IPS-18c (cell line): ENCODE measurements at regions not wholly inside any gene's neighbourhood (a gene's known extent, or its start where the extent isn't known, plus 50 kb on each side); places are given as distances from the start of the nearest gene placed in this dataset.
"Not testable (repeated sequence)": the region's sequence is repeated elsewhere in the genome, so short reads cannot be mapped to it uniquely, and the experiment has no call there.

Experiments used
- H3K4me3 ChIP-seq: 2 replicates; pipeline ENCODE4 v1.7.0; 2013; ENCODE audit warnings: low read depth, mild to moderate bottlenecking, low read length, moderate library complexity; ENCODE audit not compliant: insufficient read depth
- H3K9me3 ChIP-seq: one replicate; pipeline ENCODE4 v1.6.1; 2013; ENCODE audit warnings: mild to moderate bottlenecking, low read length, moderate library complexity; ENCODE audit not compliant: control insufficient read depth, insufficient read depth

GRCh38 chr14:57150449-57150848, 118.3 kb downstream of the EXOC5 start:
- no peak overlapping the region for H3K4me3 ChIP-seq
- no peaks in the 10 kb centered on the region for H3K9me3 ChIP-seq

DNA sequence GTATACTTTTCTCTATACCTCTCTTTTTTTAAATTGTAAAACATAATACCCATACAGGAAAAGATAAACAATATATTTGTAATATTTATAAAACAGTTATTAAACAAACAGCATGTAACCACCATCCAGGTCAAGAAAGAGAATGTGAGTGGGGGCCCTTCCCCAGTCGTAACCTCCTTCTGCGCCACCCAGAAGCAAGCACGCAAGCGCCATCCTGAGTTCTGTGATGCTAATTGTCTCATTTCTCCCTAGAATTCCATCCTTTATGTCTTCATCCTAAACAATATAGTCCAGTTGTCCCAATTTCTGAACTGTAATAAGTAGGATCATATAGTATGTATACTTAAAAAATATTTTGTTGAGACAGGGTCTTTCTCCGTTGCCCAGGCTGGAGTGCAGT, 129.5 kb downstream of the EXOC5 start:
- H3K9me3 ChIP-seq: no peaks in the 10 kb centered on the region
- H3K4me3 ChIP-seq: no peak overlapping the region

DNA sequence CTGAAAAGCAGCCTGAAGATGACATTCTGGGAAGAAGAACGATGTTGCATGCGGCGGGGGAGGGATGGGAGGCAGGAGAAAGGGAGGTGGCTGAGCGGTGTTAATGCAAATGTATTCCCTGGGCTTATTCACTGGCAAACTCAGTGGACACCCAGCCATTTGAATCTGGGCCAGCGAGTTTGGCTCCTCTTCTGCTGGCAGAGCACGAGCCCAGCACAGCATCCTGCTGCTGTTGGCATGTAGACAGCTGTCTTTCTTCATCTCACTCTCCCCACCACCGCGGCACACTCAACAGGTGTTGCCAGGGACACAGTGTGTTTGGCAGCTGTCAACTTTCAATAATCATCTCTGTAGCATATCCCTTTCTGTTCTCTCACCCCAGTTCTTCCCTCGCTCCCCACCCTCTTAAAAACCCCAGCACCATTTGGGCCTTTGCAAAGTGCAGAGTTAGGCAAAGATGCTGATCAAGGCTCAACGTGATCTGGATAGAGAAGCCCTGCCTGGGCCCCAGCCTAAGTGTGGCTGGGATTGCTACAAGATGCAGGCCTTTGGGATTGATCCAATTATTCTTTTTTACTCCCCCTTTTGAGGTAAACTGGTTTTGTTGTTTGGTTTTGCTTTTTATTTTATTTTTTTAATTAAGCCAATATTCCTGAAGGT, 131.9 kb downstream of the EXOC5 start:
- no peak overlapping the region for H3K4me3 ChIP-seq
- no peaks in the 10 kb centered on the region for H3K9me3 ChIP-seq

DNA sequence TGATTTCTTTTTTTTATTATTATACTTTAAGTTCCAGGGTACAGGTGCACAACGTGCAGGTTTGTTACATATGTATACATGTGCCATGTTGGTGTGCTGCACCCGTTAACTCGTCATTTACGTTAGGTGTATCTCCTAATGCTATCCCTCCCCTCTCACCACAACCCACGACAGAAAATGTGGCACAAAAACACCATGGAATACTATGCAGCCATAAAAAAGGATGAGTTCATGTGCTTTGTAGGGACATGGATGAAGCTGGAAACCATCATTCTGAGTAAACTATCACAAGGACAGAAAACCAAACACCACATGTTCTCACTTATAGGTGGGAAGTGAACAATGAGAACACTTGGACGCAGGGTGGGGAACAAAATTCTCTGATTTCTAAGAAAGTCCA, 140.9 kb downstream of the EXOC5 start:
- H3K9me3 ChIP-seq, H3K4me3 ChIP-seq: not testable (repeated sequence)

- Histone ChIP-seq H3K9me3 (no peaks in the 10 kb centered on the region), H3K4me3 (no peak overlapping the region)
These were observed 146.6 kb downstream of the EXOC5 start for GRCh38 chr14:57122129-57122528.

GRCh38 chr14:57112072-57112807, 156.5 kb downstream of the EXOC5 start:
- not testable (repeated sequence) for H3K9me3 ChIP-seq, H3K4me3 ChIP-seq

GRCh38 chr14:57110411-57110810, 158.3 kb downstream of the EXOC5 start:
- not testable (repeated sequence) for H3K9me3 ChIP-seq, H3K4me3 ChIP-seq

- no peak overlapping the region for H3K4me3 ChIP-seq
These were observed 177.6 kb downstream of the EXOC5 start for GRCh38 chr14:57091030-57091608.

DNA sequence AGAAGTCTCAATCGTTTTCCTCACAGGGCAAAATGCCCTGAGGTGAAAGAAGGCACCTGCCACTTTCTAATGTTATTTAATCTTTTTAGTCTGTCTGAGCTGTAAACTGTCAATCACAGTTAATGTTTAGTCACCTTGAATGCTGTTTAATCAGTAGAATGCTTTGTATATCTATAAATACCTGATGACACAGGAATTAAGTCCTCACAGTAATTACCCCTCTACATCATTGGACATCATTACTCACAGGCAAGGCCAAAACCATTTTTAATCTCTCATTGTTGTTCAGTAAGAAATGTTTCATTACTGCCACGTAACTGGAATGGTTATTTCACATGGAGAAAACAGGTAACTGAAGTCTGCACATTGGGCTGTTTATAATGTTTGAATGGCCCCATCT, 178.8 kb downstream of the EXOC5 start:
- Histone ChIP-seq H3K9me3 (no peaks in the 10 kb centered on the region), H3K4me3 (no peak overlapping the region)

More at GRCh38 chr14:57091030-57091608, 177.6 kb downstream of the EXOC5 start:
- H3K9me3 ChIP-seq: no peaks in the 10 kb centered on the region

DNA sequence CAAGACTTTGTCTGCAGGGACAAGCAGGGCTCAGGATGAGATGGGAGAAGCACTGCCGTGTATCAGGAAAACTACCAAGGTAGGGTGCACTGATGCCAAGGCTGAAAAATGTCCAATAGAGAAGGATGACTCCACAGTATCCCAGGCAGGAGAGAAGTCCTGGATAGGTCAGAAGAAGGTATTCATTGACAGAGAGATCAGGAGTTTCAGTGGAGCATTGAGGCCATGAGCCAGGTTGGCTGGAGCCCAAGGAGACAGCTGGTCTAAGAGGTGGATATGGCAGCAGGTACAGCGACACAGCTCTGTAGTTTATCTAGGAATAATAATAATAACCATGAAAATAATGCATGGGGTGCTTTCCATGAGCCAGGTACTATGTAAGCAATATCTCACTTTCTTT, 180.9 kb downstream of the EXOC5 start:
- Histone ChIP-seq H3K4me3 (no peak overlapping the region), H3K9me3 (no peaks in the 10 kb centered on the region)

DNA sequence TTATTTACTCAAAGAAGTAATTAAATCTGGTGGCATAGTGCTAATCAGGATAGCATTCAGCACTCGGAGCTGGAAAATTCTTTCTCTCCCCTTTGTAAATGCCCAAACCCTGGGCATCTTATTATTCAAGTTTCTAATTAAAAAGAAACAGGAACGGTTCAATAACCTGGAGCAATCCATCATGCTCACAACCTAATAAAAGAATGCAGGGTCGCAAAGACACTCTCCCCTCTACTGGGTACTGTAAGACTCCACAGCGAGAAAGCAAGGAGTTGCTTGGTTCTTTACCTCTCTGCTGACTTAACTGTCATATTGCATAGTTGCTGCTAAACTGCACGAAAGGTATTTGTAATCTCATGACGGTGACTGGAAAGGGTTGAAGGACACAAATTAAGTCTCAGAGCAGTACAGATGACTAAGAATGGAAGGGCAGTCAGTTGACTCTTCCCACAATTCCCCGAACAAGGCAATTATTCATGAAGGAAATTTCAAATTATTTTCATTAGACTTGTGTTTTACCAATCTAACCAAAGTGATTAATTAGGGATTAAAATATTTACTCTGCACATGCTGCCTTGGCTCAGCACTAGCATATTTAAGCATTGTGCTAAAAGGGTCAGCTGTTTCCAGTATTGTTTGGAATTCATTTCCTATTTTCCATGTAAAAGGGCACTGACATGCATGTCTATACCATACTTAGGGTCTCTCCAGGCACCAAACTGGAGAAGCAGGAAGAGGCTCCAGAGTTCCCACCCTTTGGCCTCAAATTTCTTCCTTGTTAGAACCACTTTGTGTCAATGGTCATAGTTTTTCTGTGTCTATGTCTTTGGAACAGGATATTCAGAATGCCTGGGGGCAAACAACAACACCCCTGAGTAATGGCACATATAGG, 182.2 kb downstream of the EXOC5 start:
- no peak overlapping the region for H3K4me3 ChIP-seq

DNA sequence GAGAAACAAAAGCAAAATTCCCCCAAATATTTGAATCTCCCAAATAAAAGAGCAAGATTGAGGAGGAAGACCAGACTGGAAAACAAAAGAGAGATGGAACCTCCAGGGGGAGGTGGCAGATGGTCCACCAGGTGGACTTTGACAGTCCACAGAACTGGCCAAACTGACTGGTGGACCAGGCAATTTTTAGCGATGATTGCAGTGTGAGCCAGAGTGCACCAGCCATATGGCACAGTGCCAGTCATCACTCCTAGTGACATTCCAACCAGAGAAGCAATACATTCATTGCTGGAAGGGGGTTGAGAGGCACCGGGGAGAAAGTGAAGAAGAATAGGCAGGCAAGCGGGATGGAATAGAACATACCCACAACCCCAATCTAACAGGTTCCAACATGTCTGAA, 182.9 kb downstream of the EXOC5 start:
- H3K4me3 ChIP-seq: no peak overlapping the region
- H3K9me3 ChIP-seq: no peaks in the 10 kb centered on the region

More for the DNA sequence above, 182.2 kb downstream of the EXOC5 start:
- no peaks in the 10 kb centered on the region for H3K9me3 ChIP-seq

DNA sequence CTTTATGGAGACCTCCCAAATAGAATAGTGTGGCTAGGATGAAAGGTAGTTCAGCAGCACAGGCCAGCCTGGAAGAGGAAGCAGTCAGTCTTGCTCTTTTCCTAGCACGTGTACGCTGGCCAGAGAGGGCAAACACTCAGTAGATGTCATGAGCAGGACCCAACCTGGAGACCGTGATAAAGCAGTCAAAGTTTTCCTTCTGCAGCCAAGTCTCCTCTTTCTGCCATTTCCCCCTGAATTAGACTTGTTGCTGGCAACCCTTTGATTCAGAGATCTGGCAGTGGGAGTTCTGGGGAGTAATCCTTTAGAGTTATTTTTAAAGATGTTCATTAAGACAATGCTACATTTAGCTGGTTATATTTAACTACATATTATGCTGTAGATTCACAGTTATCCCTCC, 183.7 kb downstream of the EXOC5 start:
- Histone ChIP-seq H3K9me3 (no peaks in the 10 kb centered on the region), H3K4me3 (no peak overlapping the region)

DNA sequence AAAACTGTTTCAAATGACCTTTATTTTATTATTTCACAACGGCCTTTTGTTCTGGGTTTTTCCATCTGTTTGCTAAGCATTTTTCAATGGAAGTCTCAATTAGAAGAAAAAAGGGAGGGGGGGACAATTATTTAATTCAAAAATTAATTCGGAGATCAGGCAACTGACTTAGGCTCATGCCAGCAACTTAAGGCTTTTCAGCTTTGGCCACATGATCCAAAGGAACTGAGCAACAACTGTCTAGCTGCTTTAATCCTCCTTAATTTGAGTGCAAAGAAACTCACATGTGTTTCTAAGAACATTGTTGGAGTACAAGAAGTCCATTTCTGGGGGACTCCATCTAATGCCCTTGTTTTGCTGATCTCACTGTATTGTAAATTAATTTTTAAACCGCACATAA, 188.0 kb downstream of the EXOC5 start:
- Histone ChIP-seq H3K4me3 (no peak overlapping the region), H3K9me3 (no peaks in the 10 kb centered on the region)

- Histone ChIP-seq H3K9me3 (no peaks in the 10 kb centered on the region), H3K4me3 (no peak overlapping the region)
These were observed 190.7 kb downstream of the EXOC5 start for GRCh38 chr14:57078054-57078453.

DNA sequence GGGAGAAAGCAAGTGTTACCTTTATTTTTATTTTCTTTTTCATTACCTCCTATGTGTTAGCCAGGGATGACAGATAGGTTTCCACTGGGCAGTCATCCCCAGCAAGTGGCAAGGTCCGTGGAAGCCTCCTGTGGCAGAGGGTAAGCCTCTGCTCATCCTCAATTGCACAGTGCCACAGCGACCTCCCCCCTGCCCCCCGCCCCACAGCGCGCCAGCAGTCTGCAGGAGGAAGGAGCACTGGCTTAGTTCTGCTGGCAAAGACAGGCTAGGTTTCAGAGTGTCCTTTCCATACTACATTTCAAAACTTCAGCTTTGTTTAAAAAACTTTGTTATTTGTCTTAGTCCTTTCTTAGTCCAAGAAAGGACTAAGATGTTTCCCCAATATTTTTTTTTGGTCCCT, 194.7 kb downstream of the EXOC5 start:
- no peak overlapping the region for H3K4me3 ChIP-seq
- H3K9me3 ChIP-seq: no peaks in the 10 kb centered on the region

DNA sequence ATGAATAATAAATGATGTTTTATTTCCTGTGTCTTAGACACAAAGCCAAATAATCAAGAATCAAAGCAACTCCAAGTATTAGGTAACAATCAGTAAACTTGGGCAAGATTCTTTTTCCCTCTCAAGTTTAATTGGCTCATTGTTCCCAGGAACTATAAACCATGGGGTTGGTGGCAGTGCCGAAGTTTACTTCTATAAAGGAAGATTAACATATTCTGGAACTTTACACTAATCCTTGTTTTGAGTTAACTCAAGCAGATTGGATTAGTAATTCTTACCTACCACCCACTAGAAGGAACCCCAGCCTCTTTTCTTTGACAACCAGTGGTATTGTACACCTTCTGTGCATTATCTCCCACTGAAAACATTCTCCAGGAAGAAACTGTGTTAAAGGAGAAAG, 197.1 kb downstream of the EXOC5 start:
- Histone ChIP-seq H3K9me3 (no peaks in the 10 kb centered on the region), H3K4me3 (no peak overlapping the region)
